ENCODE measurements at regions not wholly inside any gene's neighbourhood (a gene's known extent, or its start where the extent isn't known, plus 50 kb on each side); places are given as distances from the start of the nearest gene placed in this dataset.

DNA sequence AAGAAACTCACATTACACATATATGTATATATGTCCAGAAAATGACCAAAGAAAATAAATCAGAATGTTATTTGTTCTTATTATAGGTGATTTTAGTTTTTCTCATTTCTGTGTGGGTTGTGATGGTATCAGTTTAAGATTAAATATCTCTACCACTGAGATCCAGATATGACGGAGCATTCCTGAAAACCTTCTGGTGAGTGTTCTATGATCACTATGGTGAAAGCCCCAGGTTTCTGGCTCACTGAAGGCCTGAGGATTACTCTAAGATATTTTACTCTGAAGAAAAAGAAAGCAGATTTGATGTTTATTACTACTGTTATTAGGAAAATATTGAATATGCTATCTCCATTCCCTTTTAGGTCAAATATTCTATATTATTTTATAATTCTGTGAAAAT lies 62.8 kb upstream of the L3MBTL3 start:
- H3K4me3 ChIP-seq, result no peak overlapping the region
- intact Hi-C loops (cut with DNase I; ENCODE audit: low total_unique reads), result no loop called here
- H3K4me1 ChIP-seq, result no peaks in the 10 kb centered on the region
- TF ChIP-seq CTCF (IDR thresholded peaks at IDR 0.05), result no peak
- no peaks in the 10 kb centered on the region for H3K27me3 ChIP-seq
- DNase-seq, result no peak
- H3K36me3 ChIP-seq, result no peaks in the 10 kb centered on the region
- H3K9me3 ChIP-seq, result no peaks in the 10 kb centered on the region
- H3K27ac ChIP-seq, result no peak overlapping the region

- H3K9me3 ChIP-seq, result no peaks in the 10 kb centered on the region
- intact Hi-C loops (cut with DNase I; ENCODE audit: low total_unique reads), result no loop called here
- no peaks in the 10 kb centered on the region for H3K36me3 ChIP-seq
- H3K4me1 ChIP-seq, result no peaks in the 10 kb centered on the region
- DNase-seq, result no peak
- no peaks in the 10 kb centered on the region for H3K27me3 ChIP-seq
- no peak for TF ChIP-seq CTCF (IDR thresholded peaks at IDR 0.05)
- no peak overlapping the region for H3K4me3 ChIP-seq
- H3K27ac ChIP-seq, result no peak overlapping the region
These were observed 63.5 kb upstream of the L3MBTL3 start for GRCh38 chr6:129954749-129955431.

GRCh38 chr6:129947797-129948196 lies 70.6 kb upstream of the L3MBTL3 start:
- no peak overlapping the region for H3K4me3 ChIP-seq

DNA sequence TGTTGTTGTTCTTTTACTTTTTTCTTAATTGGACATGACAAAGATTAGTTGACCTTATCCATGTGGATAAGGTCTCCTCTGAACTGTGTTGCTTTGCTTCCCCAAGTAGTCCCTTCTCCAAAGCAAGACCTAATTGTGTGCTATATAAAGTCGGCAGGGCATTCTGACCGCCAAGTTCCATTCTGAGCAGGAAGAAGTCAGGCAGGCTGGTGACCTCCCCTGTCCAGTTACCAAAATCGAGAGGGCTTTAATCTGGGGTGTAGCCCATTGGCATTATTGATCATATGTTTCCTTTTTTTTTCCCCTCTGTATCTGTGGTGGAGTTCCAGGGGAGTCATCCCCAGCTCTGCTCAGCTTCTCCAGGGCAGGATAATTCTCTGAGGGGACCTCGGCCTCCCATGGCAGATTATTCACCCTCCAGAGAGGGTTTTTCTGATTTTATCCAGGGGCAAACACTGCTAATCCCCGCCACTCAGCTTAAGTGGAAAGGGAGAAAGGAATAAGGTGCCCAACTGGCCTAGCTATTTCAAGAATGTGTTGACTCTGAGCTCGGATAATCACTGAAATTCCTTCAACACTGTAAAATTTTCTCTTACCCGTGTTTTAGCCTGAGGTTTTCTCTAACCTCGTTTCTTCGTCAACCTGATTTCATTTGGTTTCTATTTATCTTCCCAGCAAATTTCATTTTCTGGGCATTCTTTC lies 71.8 kb upstream of the L3MBTL3 start:
- Histone ChIP-seq H3K4me3 (no peak overlapping the region), H3K9me3 (no peaks in the 10 kb centered on the region), H3K27ac (no peak overlapping the region), H3K36me3 (no peaks in the 10 kb centered on the region), H3K27me3 (no peaks in the 10 kb centered on the region), H3K4me1 (no peaks in the 10 kb centered on the region)
- TF ChIP-seq CTCF (IDR thresholded peaks at IDR 0.05), result no peak
- intact Hi-C loops (cut with DNase I; ENCODE audit: low total_unique reads), result no loop called here
- no peak for DNase-seq

More at GRCh38 chr6:129947797-129948196, 70.6 kb upstream of the L3MBTL3 start:
- Histone ChIP-seq H3K27me3 (no peaks in the 10 kb centered on the region), H3K27ac (no peak overlapping the region), H3K4me1 (no peaks in the 10 kb centered on the region), H3K36me3 (no peaks in the 10 kb centered on the region), H3K9me3 (no peaks in the 10 kb centered on the region)
- no peak for TF ChIP-seq CTCF (IDR thresholded peaks at IDR 0.05)
- DNase-seq, result no peak
- intact Hi-C loops (cut with DNase I; ENCODE audit: low total_unique reads), result no loop called here

DNA sequence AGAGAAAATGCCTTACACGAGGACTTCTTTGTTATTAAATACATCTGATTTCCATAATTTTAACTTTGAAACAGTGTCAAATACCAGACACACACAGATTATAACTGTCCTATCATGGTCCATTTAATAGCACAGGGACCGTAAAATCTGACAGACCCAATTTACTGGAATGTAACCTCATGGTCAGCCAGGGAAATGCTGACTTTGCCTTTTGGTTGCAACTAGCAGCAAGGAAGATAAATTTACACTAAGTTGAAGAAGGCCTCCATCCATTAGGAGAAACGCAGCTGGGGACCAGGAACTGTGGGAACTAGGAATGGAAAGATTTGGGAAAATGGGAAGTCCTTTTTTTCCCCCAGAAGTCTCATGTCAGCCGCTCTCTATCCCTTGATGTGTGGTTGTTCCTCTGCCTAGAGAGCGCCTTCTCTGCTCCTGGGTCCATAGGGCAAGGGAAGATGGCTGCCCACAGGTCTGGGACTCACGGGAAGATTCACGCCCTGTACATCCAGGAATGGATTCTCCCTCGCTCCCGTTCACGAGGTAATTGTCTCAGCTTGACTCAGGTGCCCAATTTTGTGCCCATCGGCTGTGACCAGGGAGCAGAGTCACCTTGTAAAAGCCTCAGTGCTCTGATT lies 74.6 kb upstream of the L3MBTL3 start:
- no peak for TF ChIP-seq CTCF (IDR thresholded peaks at IDR 0.05)
- Histone ChIP-seq H3K27me3 (no peaks in the 10 kb centered on the region), H3K4me1 (no peaks in the 10 kb centered on the region), H3K9me3 (no peaks in the 10 kb centered on the region), H3K4me3 (no peak overlapping the region), H3K27ac (no peak overlapping the region), H3K36me3 (no peaks in the 10 kb centered on the region)
- no peak for DNase-seq
- intact Hi-C loops (cut with DNase I; ENCODE audit: low total_unique reads), result no loop called here

Data from tibial artery (tissue), 4 donors.